ENCODE measurements at regions not wholly inside any gene's neighbourhood (a gene's known extent, or its start where the extent isn't known, plus 50 kb on each side); places are given as distances from the start of the nearest gene placed in this dataset.

DNA sequence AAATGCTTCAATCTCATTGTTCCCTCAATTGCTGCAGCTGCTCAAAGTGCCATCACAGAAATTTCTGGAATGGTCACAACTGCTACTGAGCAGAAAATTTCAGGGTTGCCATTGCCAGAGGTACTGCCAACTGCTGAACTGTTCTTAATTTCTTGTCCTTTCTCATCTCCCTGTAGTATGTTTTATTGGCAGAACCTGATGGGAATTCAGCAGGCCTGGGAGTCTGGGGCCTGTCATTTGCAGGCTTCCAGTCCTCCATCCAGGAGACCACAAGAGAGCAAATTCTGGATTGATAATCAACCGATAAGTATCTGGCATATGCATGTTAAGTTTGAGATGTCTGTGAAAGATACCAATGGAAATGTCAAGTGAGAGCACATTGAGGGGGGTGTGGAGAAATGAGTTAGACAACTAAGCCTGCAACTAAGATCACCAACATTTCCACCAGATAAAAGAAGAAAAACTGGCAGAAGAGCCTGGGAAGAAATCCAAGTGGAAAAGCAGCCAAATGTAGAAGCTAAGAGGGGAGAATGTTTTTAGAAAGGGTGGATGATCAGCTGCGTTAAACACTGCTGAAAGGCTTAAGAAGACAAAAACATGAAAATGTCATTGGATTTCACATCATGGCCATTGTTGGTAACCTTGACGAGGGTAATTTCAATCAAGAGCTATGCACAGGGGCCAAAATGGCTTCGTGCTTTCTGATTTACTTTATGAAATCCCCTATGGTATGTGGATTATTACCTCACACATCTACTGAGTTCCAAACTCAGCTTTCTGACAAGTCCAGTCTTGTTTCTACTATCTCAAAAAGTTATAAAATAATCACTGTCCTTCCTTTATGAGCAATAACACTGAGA, 648.1 kb downstream of the PLPP3 start:
- TF ChIP-seq, protein P1, sequence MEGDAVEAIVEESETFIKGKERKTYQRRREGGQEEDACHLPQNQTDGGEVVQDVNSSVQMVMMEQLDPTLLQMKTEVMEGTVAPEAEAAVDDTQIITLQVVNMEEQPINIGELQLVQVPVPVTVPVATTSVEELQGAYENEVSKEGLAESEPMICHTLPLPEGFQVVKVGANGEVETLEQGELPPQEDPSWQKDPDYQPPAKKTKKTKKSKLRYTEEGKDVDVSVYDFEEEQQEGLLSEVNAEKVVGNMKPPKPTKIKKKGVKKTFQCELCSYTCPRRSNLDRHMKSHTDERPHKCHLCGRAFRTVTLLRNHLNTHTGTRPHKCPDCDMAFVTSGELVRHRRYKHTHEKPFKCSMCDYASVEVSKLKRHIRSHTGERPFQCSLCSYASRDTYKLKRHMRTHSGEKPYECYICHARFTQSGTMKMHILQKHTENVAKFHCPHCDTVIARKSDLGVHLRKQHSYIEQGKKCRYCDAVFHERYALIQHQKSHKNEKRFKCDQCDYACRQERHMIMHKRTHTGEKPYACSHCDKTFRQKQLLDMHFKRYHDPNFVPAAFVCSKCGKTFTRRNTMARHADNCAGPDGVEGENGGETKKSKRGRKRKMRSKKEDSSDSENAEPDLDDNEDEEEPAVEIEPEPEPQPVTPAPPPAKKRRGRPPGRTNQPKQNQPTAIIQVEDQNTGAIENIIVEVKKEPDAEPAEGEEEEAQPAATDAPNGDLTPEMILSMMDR (IDR thresholded peaks at IDR 0.05): no peak
- no peak for TF ChIP-seq POLR2A (IDR thresholded peaks at IDR 0.05)
- Histone ChIP-seq H3K27ac (no peak overlapping the region), H3K4me1 (peaks cover 9% of the 10 kb centered on the region), H3K36me3 (ENCODE audit: low read depth, missing control alignments) (no peaks in the 10 kb centered on the region), H3K9me3 (no peaks in the 10 kb centered on the region), H3K27me3 (no peaks in the 10 kb centered on the region), H3K4me3 (no peak overlapping the region)
- intact Hi-C loops (cut with DNase I; ENCODE audit: low total_unique reads): no loop called here
- peak; percentile 30 for DNase-seq
- 47 to 55% methylated on average over 4 of the region's 4 CpGs for WGBS, 2 donors

DNA sequence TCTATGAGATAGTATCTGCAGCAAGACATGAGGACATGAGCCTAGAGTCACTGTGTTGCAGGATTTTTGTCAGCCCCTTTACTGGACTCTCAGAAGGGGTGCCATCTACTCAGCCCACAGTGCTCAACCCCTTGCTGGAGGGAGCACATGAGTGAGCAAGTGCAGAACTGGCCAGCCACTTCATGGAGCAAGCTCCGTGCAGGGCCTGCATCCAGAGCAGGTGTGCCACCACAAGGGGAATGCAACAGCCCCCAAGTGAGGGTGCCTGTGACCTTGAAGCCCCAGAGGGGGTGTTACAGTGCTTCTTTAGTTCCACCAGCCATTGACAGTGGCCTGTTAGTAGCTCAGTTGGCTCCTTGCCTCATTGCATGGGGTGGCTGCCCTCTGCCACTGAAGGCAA, 649.7 kb downstream of the PLPP3 start:
- Histone ChIP-seq H3K27ac (no peak overlapping the region), H3K9me3 (no peaks in the 10 kb centered on the region), H3K36me3 (ENCODE audit: low read depth, missing control alignments) (no peaks in the 10 kb centered on the region), H3K27me3 (no peaks in the 10 kb centered on the region), H3K4me1 (peaks cover 9% of the 10 kb centered on the region), H3K4me3 (no peak overlapping the region)
- TF ChIP-seq, protein P1 (IDR thresholded peaks at IDR 0.05): no peak
- no peak for TF ChIP-seq POLR2A (IDR thresholded peaks at IDR 0.05)
- 88 to 100% methylated on average over 1 of the region's 1 CpG for WGBS, 2 donors
- DNase-seq: no peak
- intact Hi-C loops (cut with DNase I; ENCODE audit: low total_unique reads): no loop called here

GRCh38 chr1:55928576-55928975, 650.8 kb downstream of the PLPP3 start:
- TF ChIP-seq, protein P1 (IDR thresholded peaks at IDR 0.05): no peak
- TF ChIP-seq POLR2A (IDR thresholded peaks at IDR 0.05): no peak
- no peaks in the 10 kb centered on the region for H3K36me3 ChIP-seq (ENCODE audit: low read depth, missing control alignments)
- intact Hi-C loops (cut with DNase I; ENCODE audit: low total_unique reads): no loop called here
- no peaks in the 10 kb centered on the region for H3K9me3 ChIP-seq
- H3K27ac ChIP-seq: no peak overlapping the region
- no peak overlapping the region for H3K4me3 ChIP-seq
- DNase-seq: no peak
- H3K27me3 ChIP-seq: no peaks in the 10 kb centered on the region
- 72 to 73% methylated on average over 2 of the region's 2 CpGs for WGBS, 2 donors
- H3K4me1 ChIP-seq: peaks cover 9% of the 10 kb centered on the region

DNA sequence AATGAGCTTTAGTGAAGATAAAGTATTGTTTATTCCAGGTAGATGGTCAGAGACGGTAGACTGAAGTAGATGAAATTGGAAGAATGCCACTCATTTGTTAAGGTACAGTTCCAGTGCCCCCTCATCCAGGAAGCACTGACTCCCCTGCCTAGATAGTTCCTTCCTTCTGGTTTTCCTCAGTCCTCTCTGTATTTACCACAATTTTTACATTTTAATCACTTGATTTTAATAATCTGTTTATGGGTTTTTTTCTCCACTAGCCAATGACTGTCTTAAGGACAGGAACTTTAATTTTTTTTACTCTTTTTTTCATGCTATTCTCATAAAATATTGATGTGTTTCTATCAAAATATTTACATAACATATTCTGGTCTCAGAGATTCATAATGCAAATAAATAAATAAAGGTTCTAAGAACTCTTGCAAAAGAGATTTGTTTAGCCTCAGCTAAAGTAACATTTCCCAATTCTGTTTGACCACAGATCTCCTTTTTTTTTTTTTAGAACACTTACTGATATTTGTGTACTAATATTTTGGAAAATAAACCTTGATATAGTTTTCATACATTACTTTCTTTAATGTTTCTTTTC, 651.6 kb downstream of the PLPP3 start:
- WGBS, 2 donors: 71 to 80% methylated on average over 1 of the region's 1 CpG
- intact Hi-C loops (cut with DNase I; ENCODE audit: low total_unique reads): no loop called here
- H3K9me3 ChIP-seq: no peaks in the 10 kb centered on the region
- no peaks in the 10 kb centered on the region for H3K36me3 ChIP-seq (ENCODE audit: low read depth, missing control alignments)
- no peaks in the 10 kb centered on the region for H3K27me3 ChIP-seq
- DNase-seq: no peak
- TF ChIP-seq, protein P1 (IDR thresholded peaks at IDR 0.05): no peak
- TF ChIP-seq POLR2A (IDR thresholded peaks at IDR 0.05): no peak
- no peak overlapping the region for H3K4me3 ChIP-seq
- no peak overlapping the region for H3K27ac ChIP-seq
- peaks cover 9% of the 10 kb centered on the region for H3K4me1 ChIP-seq

All from testis (tissue), 2 donors.